ENCODE measurements at regions not wholly inside any gene's neighbourhood (a gene's known extent, or its start where the extent isn't known, plus 50 kb on each side); places are given as distances from the start of the nearest gene placed in this dataset.

GRCh38 chr21:15457965-15458364, 271.8 kb upstream of the USP25 start:
- TF ChIP-seq POLR2A (IDR thresholded peaks at IDR 0.05; ENCODE audit: low read depth, low read length), result no peak
- TF ChIP-seq CHD1 (IDR thresholded peaks at IDR 0.05; ENCODE audit: low read depth, low read length), result no peak
- no peak for TF ChIP-seq MXI1 (IDR thresholded peaks at IDR 0.05; ENCODE audit: borderline replicate concordance, low read depth, low read length)
- no peak for TF ChIP-seq CTCF (conservative IDR thresholded peaks at IDR 0.05; ENCODE audit: low read depth, low read length)
- no peak for TF ChIP-seq SMC3 (IDR thresholded peaks at IDR 0.05; ENCODE audit: low read depth, low read length)
- TF ChIP-seq BHLHE40 (IDR thresholded peaks at IDR 0.05; ENCODE audit: low read depth, low read length), result no peak
- TF ChIP-seq CEBPB (IDR thresholded peaks at IDR 0.05; ENCODE audit: low read depth, low read length), result no peak
- TF ChIP-seq USF2 (IDR thresholded peaks at IDR 0.05; ENCODE audit: low read depth, low read length), result no peak
- TF ChIP-seq MAFK (IDR thresholded peaks at IDR 0.05; ENCODE audit: low read depth, low read length), result peak; percentile 94
- no peak for TF ChIP-seq RFX5 (IDR thresholded peaks at IDR 0.05; ENCODE audit: low read depth, low read length)
- no peak for TF ChIP-seq RAD21 (IDR thresholded peaks at IDR 0.05; ENCODE audit: low read length)
- TF ChIP-seq, protein P1, sequence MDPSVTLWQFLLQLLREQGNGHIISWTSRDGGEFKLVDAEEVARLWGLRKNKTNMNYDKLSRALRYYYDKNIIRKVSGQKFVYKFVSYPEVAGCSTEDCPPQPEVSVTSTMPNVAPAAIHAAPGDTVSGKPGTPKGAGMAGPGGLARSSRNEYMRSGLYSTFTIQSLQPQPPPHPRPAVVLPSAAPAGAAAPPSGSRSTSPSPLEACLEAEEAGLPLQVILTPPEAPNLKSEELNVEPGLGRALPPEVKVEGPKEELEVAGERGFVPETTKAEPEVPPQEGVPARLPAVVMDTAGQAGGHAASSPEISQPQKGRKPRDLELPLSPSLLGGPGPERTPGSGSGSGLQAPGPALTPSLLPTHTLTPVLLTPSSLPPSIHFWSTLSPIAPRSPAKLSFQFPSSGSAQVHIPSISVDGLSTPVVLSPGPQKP (IDR thresholded peaks at IDR 0.05; ENCODE audit: borderline replicate concordance, low read depth, low read length), result no peak
- TF ChIP-seq FOS (IDR thresholded peaks at IDR 0.05; ENCODE audit: low read depth, low read length), result no peak

Measured in IMR-90 (cell line).